Stimulated activated CD4-positive, alpha-beta T cell treated with anti-CD3 and anti-CD28 coated beads, Interleukin-15, amount 100 ng/mL, for 48 hours (primary cell): ENCODE measurements at regions not wholly inside any gene's neighbourhood (a gene's known extent, or its start where the extent isn't known, plus 50 kb on each side); places are given as distances from the start of the nearest gene placed in this dataset.

Experiments used
- DNase-seq, 2 donors: peaks; one replicate each; pipeline ENCODE4 v3.0.0-alpha.2; 2020; ENCODE audit warnings: low read depth in 2 of 2

DNA sequence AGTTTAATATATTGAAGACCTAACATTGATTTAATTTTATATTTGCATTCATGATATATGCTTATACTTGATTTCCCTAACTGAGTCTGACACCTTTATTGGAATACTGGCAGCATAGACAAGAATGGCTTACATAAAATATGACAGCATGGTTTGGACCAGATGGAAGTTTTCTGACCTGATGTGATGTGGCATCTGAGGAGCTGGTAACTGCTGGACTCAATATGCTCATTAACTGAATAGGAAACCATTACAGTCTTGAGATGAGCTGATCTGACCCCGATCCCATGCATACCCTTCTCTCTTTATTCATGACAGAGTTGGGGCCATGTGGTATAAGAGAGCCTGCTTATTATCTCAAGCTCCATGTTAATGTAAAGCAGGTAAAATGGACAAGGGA is 604.8 kb upstream of the SEL1L start:
- DNase-seq = no peak

- no peak for DNase-seq
Observed at GRCh38 chr14:82146846-82147245, 613.2 kb upstream of the SEL1L start.

GRCh38 chr14:82153689-82154088 is 620.0 kb upstream of the SEL1L start:
- DNase-seq = no peak

GRCh38 chr14:82159624-82160023 is 626.0 kb upstream of the SEL1L start:
- DNase-seq = no peak

- no peak for DNase-seq
Observed at GRCh38 chr14:82180139-82180538, 646.5 kb upstream of the SEL1L start.

DNA sequence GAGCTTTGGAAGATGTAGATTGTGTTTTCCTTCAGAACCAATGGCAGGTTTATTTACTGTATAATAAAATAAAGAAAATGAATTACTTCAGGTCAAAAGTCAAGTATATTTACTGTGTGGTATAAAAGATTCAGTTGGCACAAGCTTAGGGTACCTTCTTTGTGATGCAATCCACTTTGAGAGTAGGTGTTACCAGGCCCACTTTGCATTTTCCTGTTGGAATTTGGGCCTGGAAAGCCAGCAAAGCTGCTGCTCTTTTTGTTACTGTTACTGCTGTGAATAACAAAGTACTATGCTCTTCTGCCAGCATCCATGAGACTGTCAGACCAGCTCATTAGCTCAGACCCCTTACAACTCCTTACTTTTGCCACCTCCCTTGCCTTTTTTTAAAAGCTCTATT is 649.0 kb upstream of the SEL1L start:
- DNase-seq = no peak

DNA sequence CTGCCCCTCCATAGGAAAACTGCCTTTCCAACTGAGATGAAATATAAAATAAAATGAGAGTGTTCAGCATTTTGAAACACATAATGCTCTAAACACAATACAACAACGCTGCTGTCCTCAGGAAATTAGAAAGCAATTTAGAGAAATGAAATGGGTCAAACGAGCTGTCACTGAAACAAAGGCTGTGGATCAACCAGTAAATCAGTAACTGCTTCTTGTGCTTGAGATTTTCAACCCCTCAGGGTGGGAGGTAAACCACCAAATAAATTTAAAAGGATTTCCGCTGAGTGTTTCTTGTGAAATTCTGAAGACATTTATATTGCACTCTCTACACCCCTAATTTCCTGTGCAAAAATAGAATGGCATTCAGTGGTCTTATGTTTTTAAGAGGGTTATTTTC is 657.1 kb upstream of the SEL1L start:
- DNase-seq = no peak

DNA sequence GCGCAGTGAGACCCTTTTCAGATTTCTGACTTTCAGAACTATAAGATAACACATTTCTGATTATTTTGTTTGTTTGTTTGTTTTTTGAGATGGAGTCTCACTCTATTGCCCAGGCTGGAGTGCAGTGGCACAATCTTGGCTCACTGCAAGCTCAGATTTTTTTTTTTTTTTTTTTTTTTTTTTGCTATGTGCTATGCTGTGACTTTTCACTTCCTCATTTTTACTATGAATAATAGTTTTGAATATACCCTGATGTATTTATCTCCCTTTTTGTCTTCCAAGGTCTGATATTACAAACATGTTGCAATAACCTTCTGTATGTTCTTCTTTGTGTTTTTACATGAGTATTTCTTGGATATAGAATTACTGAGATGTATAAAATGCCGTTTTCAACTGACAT is 658.7 kb upstream of the SEL1L start:
- no peak for DNase-seq

DNA sequence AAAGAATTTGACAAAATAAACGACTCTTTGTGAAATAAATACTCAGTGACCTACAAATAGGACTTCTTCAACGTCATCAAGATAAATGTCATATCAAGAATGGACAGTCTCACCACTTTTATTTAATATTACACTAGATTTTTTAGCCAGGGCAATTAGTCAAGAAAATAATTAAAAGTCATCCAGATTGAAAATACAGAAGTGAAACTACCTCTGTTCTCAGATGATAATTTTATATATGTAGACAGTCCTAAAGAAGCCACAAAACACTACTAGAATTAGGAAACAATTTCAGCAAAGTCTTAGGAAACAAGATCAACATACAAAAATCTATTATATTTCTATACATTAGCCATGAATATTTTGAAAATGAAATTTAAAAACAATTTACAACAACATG is 689.6 kb upstream of the SEL1L start:
- no peak for DNase-seq

GRCh38 chr14:82224610-82225009 is 691.0 kb upstream of the SEL1L start:
- no peak for DNase-seq

- DNase-seq = no peak
Observed at GRCh38 chr14:82230748-82231147, 697.1 kb upstream of the SEL1L start.

DNA sequence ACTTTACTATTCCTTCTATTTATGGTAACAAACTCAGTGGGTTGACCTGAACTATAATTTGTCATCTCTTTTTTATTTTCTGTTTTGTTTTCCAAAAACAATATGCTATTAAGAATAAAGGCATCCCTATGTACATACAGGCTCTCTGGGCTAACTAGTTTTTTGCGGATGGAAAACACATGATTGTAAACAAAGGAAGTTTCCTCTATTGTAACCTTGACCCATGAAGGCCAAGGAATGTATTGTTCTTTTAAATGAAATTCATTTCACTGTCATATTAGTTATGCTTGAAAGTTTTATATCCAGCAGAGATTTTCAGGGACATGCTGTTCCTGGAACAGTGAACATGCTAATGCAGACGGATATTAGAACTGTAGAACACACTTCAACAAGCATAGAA is 705.0 kb upstream of the SEL1L start:
- no peak for DNase-seq

- DNase-seq = no peak
Observed at GRCh38 chr14:82239223-82239622, 705.6 kb upstream of the SEL1L start.

DNA sequence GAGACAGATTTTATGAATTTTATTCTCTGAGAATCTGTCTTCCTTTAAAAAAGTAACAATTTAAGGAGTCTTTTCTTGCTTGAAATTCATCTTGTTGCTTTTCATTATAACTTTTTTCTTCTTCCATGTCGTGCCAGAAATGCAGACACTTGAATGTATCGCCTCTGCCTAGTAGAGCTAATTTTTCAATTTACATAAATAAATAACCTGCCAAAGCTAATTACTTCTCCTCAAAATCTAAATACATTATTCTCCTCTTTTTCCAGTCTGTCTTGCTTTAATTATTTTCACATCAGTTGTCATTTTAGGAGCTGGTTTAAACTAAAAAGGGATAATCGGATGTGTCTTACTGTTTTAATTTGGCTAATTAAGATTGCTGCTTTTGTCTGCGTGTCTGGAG is 711.1 kb upstream of the SEL1L start:
- no peak for DNase-seq

- no peak for DNase-seq
Observed at GRCh38 chr14:82251494-82251893, 717.8 kb upstream of the SEL1L start.

GRCh38 chr14:82270286-82270685 is 736.6 kb upstream of the SEL1L start:
- DNase-seq = no peak

DNA sequence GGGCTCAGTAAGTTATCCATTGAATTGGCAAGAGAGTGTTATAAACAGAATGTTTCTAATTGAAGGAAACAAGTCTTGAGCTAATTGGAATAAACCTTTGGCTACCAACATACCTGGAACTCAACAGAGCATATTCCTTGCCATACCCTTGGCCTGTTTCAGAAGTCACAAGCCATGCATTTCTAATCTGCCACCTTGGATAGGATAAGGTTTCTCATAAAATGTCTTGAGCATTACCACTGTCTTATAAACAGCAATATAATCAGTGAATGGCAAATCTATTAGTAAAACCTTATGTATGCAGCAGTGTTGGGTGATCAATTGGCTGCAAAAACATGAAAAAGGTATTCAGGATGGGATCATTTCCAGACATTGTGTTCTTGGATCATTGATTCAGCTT is 765.2 kb upstream of the SEL1L start:
- DNase-seq = no peak

DNA sequence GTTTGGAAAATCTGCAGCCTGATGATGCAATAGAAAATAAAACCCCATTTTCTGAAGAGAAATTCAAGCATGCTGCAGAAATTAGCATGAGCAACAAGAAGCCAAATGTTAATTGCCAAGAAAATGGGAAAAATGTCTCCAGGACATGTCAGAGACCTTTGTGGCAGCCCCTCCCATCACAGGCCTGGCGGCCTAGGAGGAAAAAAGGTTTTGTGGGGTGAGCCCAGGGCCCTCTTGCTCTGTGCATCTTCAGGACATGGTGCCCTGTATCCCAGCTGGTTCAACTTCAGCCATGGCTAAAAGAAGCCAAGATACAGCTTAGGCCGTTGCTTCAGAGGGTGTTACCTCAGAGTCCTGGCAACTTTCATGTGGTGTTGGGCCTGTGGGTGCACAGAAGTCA is 775.5 kb upstream of the SEL1L start:
- DNase-seq = no peak

DNA sequence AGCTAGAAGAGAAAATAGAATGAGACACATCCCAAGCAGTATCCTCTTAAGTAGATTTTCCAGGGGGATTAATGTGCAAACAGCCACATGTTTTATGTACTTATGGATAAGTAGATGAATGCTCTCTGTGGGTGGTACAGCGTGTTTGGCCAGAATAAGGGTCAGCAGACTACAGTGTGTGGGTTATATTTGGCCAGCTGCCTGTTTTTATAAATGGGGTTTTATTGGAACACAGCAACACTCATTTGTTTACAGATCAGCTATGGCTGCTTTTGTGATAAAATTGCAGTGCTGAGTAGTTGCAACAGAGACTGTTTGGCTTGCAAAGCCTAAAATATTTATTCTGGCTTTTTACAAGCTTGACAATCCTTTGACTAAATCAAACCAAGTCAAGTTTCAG is 780.2 kb upstream of the SEL1L start:
- no peak for DNase-seq

DNA sequence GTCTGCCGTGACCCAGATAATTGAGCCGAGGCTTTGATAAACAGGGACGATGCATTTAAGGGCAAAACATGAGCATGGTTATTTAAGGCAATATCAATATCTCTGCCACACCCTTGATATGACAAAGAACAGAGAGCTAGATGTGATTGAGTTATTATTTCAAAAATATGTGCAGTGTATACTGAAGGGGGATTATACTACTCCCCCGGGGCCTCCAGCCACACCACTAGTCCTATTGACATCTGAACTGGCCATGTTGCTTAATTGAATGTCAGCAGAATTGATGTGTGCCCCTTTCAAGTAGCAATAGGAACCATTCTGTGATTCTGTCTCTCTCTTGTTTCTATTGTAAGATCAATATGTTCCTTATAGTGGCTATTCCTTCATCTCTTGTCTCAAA is 794.8 kb upstream of the SEL1L start:
- DNase-seq = no peak

DNA sequence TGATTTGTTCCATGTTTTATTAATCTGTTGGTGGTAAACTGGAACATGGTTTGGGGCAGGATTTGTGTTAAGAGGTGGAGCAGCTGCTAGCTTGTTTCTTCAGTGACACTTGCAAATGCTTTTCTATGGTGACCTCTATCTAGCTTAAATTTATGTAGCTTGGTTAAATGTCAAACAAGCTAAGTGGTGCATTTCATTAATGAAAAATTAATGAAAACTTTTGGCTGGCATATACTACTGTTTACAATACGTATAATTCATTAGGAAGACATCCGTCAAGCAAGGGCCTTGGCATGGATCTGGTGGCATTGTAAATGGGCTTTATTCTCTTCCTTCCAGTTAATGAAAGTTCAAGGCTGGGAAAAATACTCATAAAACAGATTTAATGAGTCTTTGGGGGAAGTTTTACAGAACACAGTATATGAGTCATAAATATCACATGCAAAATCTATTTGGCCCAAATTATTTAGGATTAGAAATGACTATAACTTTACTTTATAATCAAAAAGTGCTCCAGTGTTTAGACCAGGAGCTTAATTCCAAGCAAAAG is 807.7 kb upstream of the SEL1L start:
- no peak for DNase-seq

- no peak for DNase-seq
Observed at GRCh38 chr14:82342596-82342995, 808.9 kb upstream of the SEL1L start.

- no peak for DNase-seq
Observed at GRCh38 chr14:82345184-82345583, 811.5 kb upstream of the SEL1L start.

GRCh38 chr14:82354126-82354525 is 820.5 kb upstream of the SEL1L start:
- DNase-seq = no peak

DNA sequence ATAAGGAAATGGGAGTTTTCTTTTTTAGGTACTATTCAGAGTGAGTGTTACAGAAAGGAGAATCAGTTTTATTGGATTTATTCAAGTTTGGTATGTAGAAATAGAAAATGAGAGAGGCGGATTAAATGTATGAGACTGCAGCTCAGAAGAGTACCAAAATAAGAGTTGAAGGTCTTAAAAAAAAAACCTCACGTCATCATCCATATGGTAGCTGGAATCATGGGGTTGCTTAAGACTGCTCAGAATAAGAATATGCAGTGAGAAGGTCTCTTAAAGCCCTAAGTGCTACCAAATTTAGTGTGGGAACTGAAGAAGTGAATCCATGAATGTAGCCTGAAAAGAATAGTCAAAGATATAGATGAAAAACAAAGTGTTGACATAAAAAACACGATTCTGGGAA is 825.5 kb upstream of the SEL1L start:
- DNase-seq = no peak
